HAP-1 (cell line): ENCODE measurements at regions not wholly inside any gene's neighbourhood (a gene's known extent, or its start where the extent isn't known, plus 50 kb on each side); places are given as distances from the start of the nearest gene placed in this dataset.

Experiments
- DNase-seq, 2 experiments: peaks; one replicate each; pipeline ENCODE4 v3.0.0-alpha.2; 2016 to 2020; ENCODE audit warnings: low spot score in 2 of 2
- H3K27me3 ChIP-seq: fragments of 250-450 bp; sonication (Bioruptor Pico); 2 replicates; pipeline ENCODE4 v1.5.1; 2020; ENCODE audit warnings: low read depth, mild to moderate bottlenecking, moderate library complexity
- H3K36me3 ChIP-seq: fragments of 250-450 bp; sonication (Bioruptor Pico); replicated peaks from 2 replicates; pipeline ENCODE4 v1.5.1; 2020; ENCODE audit warnings: mild to moderate bottlenecking
- H3K4me1 ChIP-seq: fragments of 250-450 bp; sonication (Bioruptor Pico); 2 replicates; pipeline ENCODE4 v1.5.1; 2020; ENCODE audit warnings: mild to moderate bottlenecking
- H3K4me3 ChIP-seq: fragments of 250-450 bp; sonication (Bioruptor Pico); 2 replicates; pipeline ENCODE4 v1.5.1; 2020; ENCODE audit warnings: mild to moderate bottlenecking, moderate library complexity
- H3K9me3 ChIP-seq: fragments of 250-450 bp; sonication (Bioruptor Pico); 2 replicates; pipeline ENCODE4 v1.5.1; 2020; ENCODE audit warnings: mild to moderate bottlenecking, moderate library complexity
- in situ Hi-C: fragments of 300-500 bp; cut with MboI; formaldehyde crosslinking; loops from 3 replicates; pipeline ENCODE4 v1.14.3; 2020; ENCODE audit warnings: low sequenced_read_pairs, inconsistent platforms, mixed read lengths

GRCh38 chr12:115609347-115609746, 668.1 kb downstream of the MED13L start:
- Histone ChIP-seq H3K36me3 (no peaks in the 10 kb centered on the region), H3K27me3 (no peaks in the 10 kb centered on the region), H3K4me1 (no peaks in the 10 kb centered on the region), H3K4me3 (no peak overlapping the region), H3K9me3 (no peaks in the 10 kb centered on the region)
- no peak for DNase-seq
- in situ Hi-C loops, result no loop called here

- Histone ChIP-seq H3K4me3 (no peak overlapping the region), H3K27me3 (no peaks in the 10 kb centered on the region), H3K36me3 (no peaks in the 10 kb centered on the region), H3K4me1 (no peaks in the 10 kb centered on the region), H3K9me3 (no peaks in the 10 kb centered on the region)
- in situ Hi-C loops, result no loop called here
- DNase-seq, result no peak
These were observed 671.5 kb downstream of the MED13L start for GRCh38 chr12:115606040-115606439.

GRCh38 chr12:115598871-115599811, 678.4 kb downstream of the MED13L start:
- Histone ChIP-seq H3K27me3 (no peaks in the 10 kb centered on the region), H3K4me1 (no peaks in the 10 kb centered on the region), H3K36me3 (no peaks in the 10 kb centered on the region), H3K9me3 (no peaks in the 10 kb centered on the region), H3K4me3 (no peak overlapping the region)
- in situ Hi-C loops, result no loop called here
- no peak for DNase-seq

- in situ Hi-C loops, result no loop called here
- no peak overlapping the region for H3K4me3 ChIP-seq
- H3K27me3 ChIP-seq, result no peaks in the 10 kb centered on the region
- no peaks in the 10 kb centered on the region for H3K4me1 ChIP-seq
- H3K36me3 ChIP-seq, result no peaks in the 10 kb centered on the region
- DNase-seq, result no peak
- H3K9me3 ChIP-seq, result no peaks in the 10 kb centered on the region
These were observed 680.3 kb downstream of the MED13L start for GRCh38 chr12:115597157-115597712.

GRCh38 chr12:115588131-115588530, 689.4 kb downstream of the MED13L start:
- Histone ChIP-seq H3K27me3 (no peaks in the 10 kb centered on the region), H3K4me1 (no peaks in the 10 kb centered on the region), H3K4me3 (no peak overlapping the region), H3K36me3 (no peaks in the 10 kb centered on the region), H3K9me3 (no peaks in the 10 kb centered on the region)
- in situ Hi-C loops, result no loop called here
- DNase-seq, result no peak

DNA sequence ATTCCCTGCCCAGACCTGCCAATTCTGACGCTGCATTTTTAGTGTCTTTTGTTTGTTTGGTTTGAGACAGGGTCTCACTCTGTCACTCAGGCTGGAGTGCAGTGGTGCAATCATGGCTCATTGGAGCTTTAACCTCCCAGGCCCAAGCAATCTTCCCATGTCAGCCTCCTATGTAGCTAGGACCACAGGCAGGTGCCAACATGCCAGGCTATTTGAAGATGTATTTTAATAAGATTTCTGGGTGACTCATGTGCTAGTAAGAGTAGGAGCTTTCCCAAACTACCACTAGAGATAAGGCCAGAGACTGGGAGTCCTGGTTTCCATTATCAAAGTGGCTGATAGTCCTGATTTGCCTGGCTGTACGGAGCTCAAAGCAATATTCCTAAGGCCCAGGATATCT, 693.3 kb downstream of the MED13L start:
- in situ Hi-C loops, result no loop called here
- no peaks in the 10 kb centered on the region for H3K36me3 ChIP-seq
- H3K4me3 ChIP-seq, result no peak overlapping the region
- DNase-seq, result no peak
- no peaks in the 10 kb centered on the region for H3K27me3 ChIP-seq
- no peaks in the 10 kb centered on the region for H3K4me1 ChIP-seq
- no peaks in the 10 kb centered on the region for H3K9me3 ChIP-seq

DNA sequence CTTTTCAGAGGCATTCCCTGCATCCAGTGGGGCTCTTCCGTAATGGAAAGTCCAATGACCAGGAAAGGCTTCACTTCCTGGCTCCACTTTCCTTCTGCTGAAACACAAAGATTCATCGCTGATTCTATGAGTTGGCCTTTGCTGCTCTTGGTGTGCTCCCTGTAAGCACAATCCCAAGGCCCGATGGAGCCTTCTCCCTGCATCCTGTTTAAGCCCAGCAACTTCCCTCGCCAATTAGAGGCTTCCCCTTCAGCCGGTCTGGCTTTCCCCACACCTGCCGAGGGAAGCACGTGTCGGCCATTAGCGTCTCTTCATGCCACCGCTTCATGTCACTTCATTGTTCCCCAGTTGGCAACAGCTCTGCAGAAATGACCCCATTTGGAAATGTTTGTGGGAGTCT, 693.9 kb downstream of the MED13L start:
- Histone ChIP-seq H3K9me3 (no peaks in the 10 kb centered on the region), H3K4me3 (no peak overlapping the region), H3K36me3 (no peaks in the 10 kb centered on the region), H3K27me3 (no peaks in the 10 kb centered on the region), H3K4me1 (no peaks in the 10 kb centered on the region)
- in situ Hi-C loops, result no loop called here
- DNase-seq, result no peak

GRCh38 chr12:115577401-115577800, 700.1 kb downstream of the MED13L start:
- in situ Hi-C loops, result no loop called here
- Histone ChIP-seq H3K4me1 (no peaks in the 10 kb centered on the region), H3K27me3 (no peaks in the 10 kb centered on the region), H3K36me3 (no peaks in the 10 kb centered on the region), H3K9me3 (no peaks in the 10 kb centered on the region), H3K4me3 (no peak overlapping the region)
- DNase-seq, result no peak

GRCh38 chr12:115574826-115575225, 702.7 kb downstream of the MED13L start:
- H3K27me3 ChIP-seq, result no peaks in the 10 kb centered on the region
- DNase-seq, result no peak
- in situ Hi-C loops, result no loop called here
- no peaks in the 10 kb centered on the region for H3K9me3 ChIP-seq
- H3K4me3 ChIP-seq, result no peak overlapping the region
- no peaks in the 10 kb centered on the region for H3K36me3 ChIP-seq
- no peaks in the 10 kb centered on the region for H3K4me1 ChIP-seq

GRCh38 chr12:115572440-115572839, 705.1 kb downstream of the MED13L start:
- DNase-seq, result no peak
- no peaks in the 10 kb centered on the region for H3K9me3 ChIP-seq
- H3K4me1 ChIP-seq, result no peaks in the 10 kb centered on the region
- no peak overlapping the region for H3K4me3 ChIP-seq
- no peaks in the 10 kb centered on the region for H3K36me3 ChIP-seq
- no peaks in the 10 kb centered on the region for H3K27me3 ChIP-seq
- in situ Hi-C loops, result no loop called here

DNA sequence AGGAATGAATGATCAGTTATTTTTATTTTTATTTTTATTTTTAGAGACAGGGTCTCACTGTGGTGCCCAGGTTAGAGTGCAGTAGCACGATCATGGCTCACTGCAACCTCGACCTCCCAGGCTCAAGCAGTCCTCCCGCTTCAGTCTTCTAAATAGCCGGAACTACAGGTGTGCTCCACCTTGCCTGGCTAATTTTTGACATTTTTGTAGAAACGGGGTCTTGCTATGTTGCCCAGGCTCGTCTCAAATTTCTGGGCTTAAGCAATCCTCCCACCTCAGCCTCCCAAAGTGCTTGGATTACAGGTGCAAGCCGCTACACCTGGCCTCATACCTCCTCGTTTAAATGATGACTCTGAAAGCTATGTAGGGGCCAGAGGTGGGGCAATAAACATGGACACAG, 706.0 kb downstream of the MED13L start:
- Histone ChIP-seq H3K9me3 (no peaks in the 10 kb centered on the region), H3K27me3 (no peaks in the 10 kb centered on the region), H3K36me3 (no peaks in the 10 kb centered on the region), H3K4me1 (no peaks in the 10 kb centered on the region), H3K4me3 (no peak overlapping the region)
- DNase-seq, result no peak
- in situ Hi-C loops, result no loop called here

- Histone ChIP-seq H3K36me3 (no peaks in the 10 kb centered on the region), H3K4me1 (no peaks in the 10 kb centered on the region), H3K4me3 (no peak overlapping the region), H3K27me3 (no peaks in the 10 kb centered on the region), H3K9me3 (no peaks in the 10 kb centered on the region)
- no peak for DNase-seq
- in situ Hi-C loops, result no loop called here
These were observed 706.5 kb downstream of the MED13L start for GRCh38 chr12:115571027-115571426.

- Histone ChIP-seq H3K27me3 (no peaks in the 10 kb centered on the region), H3K9me3 (no peaks in the 10 kb centered on the region), H3K4me1 (no peaks in the 10 kb centered on the region), H3K36me3 (no peaks in the 10 kb centered on the region), H3K4me3 (no peak overlapping the region)
- in situ Hi-C loops, result no loop called here
- DNase-seq, result no peak
These were observed 707.3 kb downstream of the MED13L start for GRCh38 chr12:115570069-115570777.
